Activated B cell treated with CpG ODN at 0.5 μM for 24 hours (primary cell): ENCODE measurements at regions not wholly inside any gene's neighbourhood (a gene's known extent, or its start where the extent isn't known, plus 50 kb on each side); places are given as distances from the start of the nearest gene placed in this dataset.
"Not testable (repeated sequence)": the region's sequence is repeated elsewhere in the genome, so short reads cannot be mapped to it uniquely, and the experiment has no call there.

Source experiments
- ATAC-seq: fragments of 200-7000 bp; cut with Tn5 transposase; one replicate; pipeline ENCODE4 v1.10.0; 2021; ENCODE audit warnings: low read depth, mild to moderate bottlenecking, moderate library complexity
- CTCF ChIA-PET: fragments of 350-600 bp; sonication (Branson Sonifier 250); formaldehyde crosslinking; loops from one replicate; lab custom pipeline; 2021; ENCODE audit warnings: antibody characterized with exemption; lab: Charles Lee
- POLR2A ChIA-PET: fragments of 350-600 bp; sonication (Branson Sonifier 250); formaldehyde crosslinking; loops from one replicate; lab custom pipeline; 2021; ENCODE audit warnings: antibody characterized with exemption; lab: Charles Lee
- DNase-seq: peaks from one replicate; pipeline ENCODE4 v3.0.0; 2022
- H3K27ac Mint-ChIP-seq: one replicate; pipeline ENCODE4 v1.8.0; 2020; ENCODE audit warnings: mixed read lengths
- H3K27me3 Mint-ChIP-seq: one replicate; pipeline ENCODE4 v1.8.0; 2021; ENCODE audit warnings: mixed read lengths
- H3K36me3 Mint-ChIP-seq: one replicate; pipeline ENCODE4 v1.8.0; 2021; ENCODE audit warnings: low read depth, mixed read lengths
- H3K4me1 Mint-ChIP-seq: one replicate; pipeline ENCODE4 v1.8.0; 2021; ENCODE audit warnings: mixed read lengths
- H3K4me3 Mint-ChIP-seq: one replicate; pipeline ENCODE4 v1.8.0; 2020; ENCODE audit warnings: mild to moderate bottlenecking, mixed read lengths
- H3K9me3 Mint-ChIP-seq: one replicate; pipeline ENCODE4 v1.8.0; 2020; ENCODE audit warnings: mixed read lengths
- intact Hi-C: fragments of 100-400 bp; cut with micrococcal nuclease; formaldehyde crosslinking; loops from one replicate; pipeline ENCODE4 v1.15.1; 2024
- TF ChIP-seq, protein P1 (sequence below): fragments of 200-600 bp; IDR thresholded peaks from one replicate; pipeline ENCODE4 v1.8.0; 2022; ENCODE audit warnings: antibody characterized with exemption, mild to moderate bottlenecking

GRCh38 chr1:213693864-213694263, 293.9 kb upstream of the PROX1 start:
- Mint-ChIP-seq H3K36me3 (no peaks in the 10 kb centered on the region), H3K27ac (no peak overlapping the region), H3K4me1 (no peaks in the 10 kb centered on the region), H3K9me3 (no peaks in the 10 kb centered on the region), H3K27me3 (no peaks in the 10 kb centered on the region), H3K4me3 (no peak overlapping the region)
- ChIA-PET POLR2A (no interaction called here), CTCF (no interaction called here)
- intact Hi-C loops = no loop called here
- ATAC-seq (no peak), DNase-seq (no peak)
- TF ChIP-seq, protein P1, sequence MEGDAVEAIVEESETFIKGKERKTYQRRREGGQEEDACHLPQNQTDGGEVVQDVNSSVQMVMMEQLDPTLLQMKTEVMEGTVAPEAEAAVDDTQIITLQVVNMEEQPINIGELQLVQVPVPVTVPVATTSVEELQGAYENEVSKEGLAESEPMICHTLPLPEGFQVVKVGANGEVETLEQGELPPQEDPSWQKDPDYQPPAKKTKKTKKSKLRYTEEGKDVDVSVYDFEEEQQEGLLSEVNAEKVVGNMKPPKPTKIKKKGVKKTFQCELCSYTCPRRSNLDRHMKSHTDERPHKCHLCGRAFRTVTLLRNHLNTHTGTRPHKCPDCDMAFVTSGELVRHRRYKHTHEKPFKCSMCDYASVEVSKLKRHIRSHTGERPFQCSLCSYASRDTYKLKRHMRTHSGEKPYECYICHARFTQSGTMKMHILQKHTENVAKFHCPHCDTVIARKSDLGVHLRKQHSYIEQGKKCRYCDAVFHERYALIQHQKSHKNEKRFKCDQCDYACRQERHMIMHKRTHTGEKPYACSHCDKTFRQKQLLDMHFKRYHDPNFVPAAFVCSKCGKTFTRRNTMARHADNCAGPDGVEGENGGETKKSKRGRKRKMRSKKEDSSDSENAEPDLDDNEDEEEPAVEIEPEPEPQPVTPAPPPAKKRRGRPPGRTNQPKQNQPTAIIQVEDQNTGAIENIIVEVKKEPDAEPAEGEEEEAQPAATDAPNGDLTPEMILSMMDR = no peak

DNA sequence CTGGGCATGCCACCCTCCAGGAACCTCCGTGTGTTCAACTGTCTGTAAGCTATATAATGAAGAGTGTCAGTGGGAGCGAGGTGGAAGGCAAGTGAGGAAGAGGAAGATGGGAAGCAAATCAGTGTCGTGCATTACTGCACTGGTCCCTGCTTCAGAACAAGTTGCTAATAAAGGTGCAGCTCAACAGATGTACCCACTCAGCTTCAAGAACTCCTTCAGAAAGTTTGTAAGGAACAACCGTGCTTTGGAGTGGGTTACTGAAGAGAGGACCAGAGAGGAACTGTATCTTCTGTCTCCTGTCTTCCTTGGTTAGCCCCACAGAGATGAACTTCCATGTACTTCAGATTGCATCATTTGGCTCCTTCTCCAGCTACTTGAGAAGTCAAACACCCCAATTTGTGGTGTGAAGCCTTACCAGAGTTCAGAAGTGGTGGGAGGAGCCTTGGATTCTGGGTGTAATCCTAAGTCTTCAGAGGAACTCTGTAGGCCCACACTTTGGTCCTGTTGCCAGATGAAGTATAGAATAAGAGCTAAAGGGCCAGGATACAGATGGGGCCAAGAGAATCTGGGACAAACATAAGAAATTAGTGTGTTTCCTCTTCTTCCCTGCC, 290.5 kb upstream of the PROX1 start:
- peaks cover 3% of the 10 kb centered on the region for H3K9me3 Mint-ChIP-seq
- DNase-seq (no peak), ATAC-seq (no peak)
- H3K4me1 Mint-ChIP-seq = no peaks in the 10 kb centered on the region
- CTCF ChIA-PET = no interaction called here
- no peaks in the 10 kb centered on the region for H3K36me3 Mint-ChIP-seq
- no peaks in the 10 kb centered on the region for H3K27me3 Mint-ChIP-seq
- POLR2A ChIA-PET = no interaction called here
- intact Hi-C loops = no loop called here
- TF ChIP-seq, protein P1 = no peak
- no peak overlapping the region for H3K27ac Mint-ChIP-seq
- no peak overlapping the region for H3K4me3 Mint-ChIP-seq

DNA sequence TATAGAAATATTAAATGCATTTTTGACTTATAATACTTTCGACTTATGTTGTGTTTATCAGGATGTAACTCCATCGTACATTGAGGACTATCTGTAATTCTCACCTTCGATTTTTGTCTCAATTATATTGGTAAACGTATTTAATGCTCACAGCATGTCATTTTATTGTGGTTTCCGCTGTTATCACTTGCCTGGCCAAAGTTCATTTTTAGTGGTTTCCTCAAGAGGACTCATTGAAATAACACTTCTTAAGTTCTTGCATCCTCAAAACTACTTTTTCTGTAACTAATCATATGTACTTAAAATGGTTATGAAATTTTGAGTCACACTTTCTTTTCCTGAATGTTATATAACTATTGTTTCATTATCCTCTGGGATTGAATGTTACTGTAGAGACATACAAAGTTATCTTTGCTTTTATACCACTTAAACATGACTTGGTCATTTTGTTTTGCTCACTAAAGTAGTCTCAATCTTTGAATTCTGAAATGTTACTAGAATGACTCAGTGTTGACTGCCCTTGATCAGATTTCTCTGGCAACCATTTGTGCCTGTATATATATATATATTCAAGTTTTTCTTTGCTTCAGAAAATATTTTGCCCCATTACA, 289.6 kb upstream of the PROX1 start:
- TF ChIP-seq, protein P1 = no peak
- no peak for ATAC-seq
- ChIA-PET POLR2A (no interaction called here), CTCF (no interaction called here)
- Mint-ChIP-seq H3K4me1 (no peaks in the 10 kb centered on the region), H3K4me3 (no peak overlapping the region), H3K27me3 (no peaks in the 10 kb centered on the region), H3K36me3 (no peaks in the 10 kb centered on the region), H3K9me3 (peaks cover 5% of the 10 kb centered on the region), H3K27ac (no peak overlapping the region)
- no peak for DNase-seq
- intact Hi-C loops = no loop called here

DNA sequence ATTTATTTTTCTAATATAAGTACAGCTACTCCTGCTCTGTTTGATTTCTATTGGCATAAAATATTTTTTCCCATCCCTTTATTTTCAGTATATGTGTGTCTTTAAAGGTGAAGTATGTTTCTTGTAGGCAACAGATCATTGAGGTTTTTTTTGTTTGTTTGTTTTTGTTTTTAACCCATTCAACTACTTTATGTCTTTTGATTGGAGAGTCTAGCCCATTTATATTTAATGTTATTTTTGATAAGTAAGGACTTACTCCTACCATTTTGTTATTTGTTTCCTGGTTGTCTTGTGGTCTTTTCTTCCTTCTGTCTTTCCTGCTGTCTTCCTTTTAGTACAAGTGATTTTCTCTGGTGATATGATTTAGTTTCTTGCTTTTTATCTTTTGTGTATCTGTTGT, 285.1 kb upstream of the PROX1 start:
- Mint-ChIP-seq H3K27ac (no peak overlapping the region), H3K36me3 (no peaks in the 10 kb centered on the region), H3K9me3 (peaks cover 10% of the 10 kb centered on the region), H3K4me1 (no peaks in the 10 kb centered on the region), H3K4me3 (no peak overlapping the region), H3K27me3 (no peaks in the 10 kb centered on the region)
- intact Hi-C loops = no loop called here
- ChIA-PET CTCF (no interaction called here), POLR2A (no interaction called here)
- ATAC-seq (no peak), DNase-seq (no peak)
- TF ChIP-seq, protein P1 = no peak

- no peak for ATAC-seq
- CTCF ChIA-PET = no interaction called here
Observed at GRCh38 chr1:213704941-213705340, 282.8 kb upstream of the PROX1 start.

GRCh38 chr1:213711833-213712490, 275.8 kb upstream of the PROX1 start:
- H3K4me3 Mint-ChIP-seq, H3K9me3 Mint-ChIP-seq, H3K4me1 Mint-ChIP-seq, DNase-seq, intact Hi-C loops, H3K36me3 Mint-ChIP-seq, CTCF ChIA-PET, H3K27ac Mint-ChIP-seq, ATAC-seq, POLR2A ChIA-PET, H3K27me3 Mint-ChIP-seq: not testable (repeated sequence)

More at GRCh38 chr1:213704941-213705340, 282.8 kb upstream of the PROX1 start:
- TF ChIP-seq, protein P1 = no peak
- intact Hi-C loops = no loop called here
- Mint-ChIP-seq H3K36me3 (no peaks in the 10 kb centered on the region), H3K4me1 (no peaks in the 10 kb centered on the region), H3K27ac (no peak overlapping the region), H3K27me3 (no peaks in the 10 kb centered on the region), H3K4me3 (no peak overlapping the region), H3K9me3 (peaks cover 12% of the 10 kb centered on the region)
- DNase-seq = no peak
- POLR2A ChIA-PET = no interaction called here
